ENCODE measurements at regions not wholly inside any gene's neighbourhood (a gene's known extent, or its start where the extent isn't known, plus 50 kb on each side); places are given as distances from the start of the nearest gene placed in this dataset.

DNA sequence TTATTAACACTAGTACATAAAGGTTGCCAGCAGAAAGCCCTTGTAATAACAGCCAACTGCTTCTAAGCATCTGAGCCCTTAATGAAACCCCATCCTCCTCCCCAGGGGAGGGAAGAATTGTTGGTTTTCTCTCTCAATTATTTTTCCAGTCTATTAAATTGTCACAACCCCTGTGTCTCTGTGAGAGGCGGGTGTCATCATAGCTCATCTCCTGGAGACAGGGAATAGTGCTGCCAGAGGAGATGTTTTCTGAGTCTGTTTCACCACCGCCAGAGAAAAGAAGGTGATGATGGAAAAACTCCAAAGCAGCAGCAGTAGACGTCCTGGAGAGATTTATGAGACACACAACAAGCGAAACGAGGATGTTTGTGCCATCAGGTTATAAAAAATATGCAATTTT, 271.1 kb upstream of the NMUR2 start:
- no peak for DNase-seq (ENCODE audit: low read depth in 2 of 2)
- TF ChIP-seq, protein P1, sequence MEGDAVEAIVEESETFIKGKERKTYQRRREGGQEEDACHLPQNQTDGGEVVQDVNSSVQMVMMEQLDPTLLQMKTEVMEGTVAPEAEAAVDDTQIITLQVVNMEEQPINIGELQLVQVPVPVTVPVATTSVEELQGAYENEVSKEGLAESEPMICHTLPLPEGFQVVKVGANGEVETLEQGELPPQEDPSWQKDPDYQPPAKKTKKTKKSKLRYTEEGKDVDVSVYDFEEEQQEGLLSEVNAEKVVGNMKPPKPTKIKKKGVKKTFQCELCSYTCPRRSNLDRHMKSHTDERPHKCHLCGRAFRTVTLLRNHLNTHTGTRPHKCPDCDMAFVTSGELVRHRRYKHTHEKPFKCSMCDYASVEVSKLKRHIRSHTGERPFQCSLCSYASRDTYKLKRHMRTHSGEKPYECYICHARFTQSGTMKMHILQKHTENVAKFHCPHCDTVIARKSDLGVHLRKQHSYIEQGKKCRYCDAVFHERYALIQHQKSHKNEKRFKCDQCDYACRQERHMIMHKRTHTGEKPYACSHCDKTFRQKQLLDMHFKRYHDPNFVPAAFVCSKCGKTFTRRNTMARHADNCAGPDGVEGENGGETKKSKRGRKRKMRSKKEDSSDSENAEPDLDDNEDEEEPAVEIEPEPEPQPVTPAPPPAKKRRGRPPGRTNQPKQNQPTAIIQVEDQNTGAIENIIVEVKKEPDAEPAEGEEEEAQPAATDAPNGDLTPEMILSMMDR (IDR thresholded peaks at IDR 0.05; ENCODE audit: low read depth, low read length), result no peak
- H3K4me3 ChIP-seq (replicated peaks in 1 of 2; ENCODE audit: low read depth in 2 of 2, low read length in 2 of 2), result no peak overlapping the region

DNA sequence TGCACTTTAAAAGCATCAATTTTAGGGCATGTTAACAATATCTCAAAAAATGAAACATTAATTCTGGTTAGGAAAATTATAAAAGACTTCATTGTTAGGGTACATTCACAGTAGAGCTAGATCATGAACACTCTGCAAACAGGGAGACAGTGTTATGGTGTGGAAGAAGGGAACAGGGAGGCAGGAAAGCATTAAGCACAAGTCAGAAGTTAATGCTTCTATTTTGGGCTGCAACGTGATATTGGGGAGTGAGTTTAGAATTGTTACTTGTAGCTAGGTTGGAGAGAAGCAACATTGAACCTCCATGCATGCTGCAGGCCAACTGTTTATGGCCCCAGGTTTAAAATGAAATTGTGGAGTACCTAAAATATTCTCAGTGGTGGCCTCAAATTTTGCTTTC, 278.1 kb upstream of the NMUR2 start:
- no peak for DNase-seq (ENCODE audit: low read depth in 2 of 2)
- TF ChIP-seq, protein P1 (IDR thresholded peaks at IDR 0.05; ENCODE audit: low read depth, low read length), result no peak
- no peak overlapping the region for H3K4me3 ChIP-seq (replicated peaks in 1 of 2; ENCODE audit: low read depth in 2 of 2, low read length in 2 of 2)

DNA sequence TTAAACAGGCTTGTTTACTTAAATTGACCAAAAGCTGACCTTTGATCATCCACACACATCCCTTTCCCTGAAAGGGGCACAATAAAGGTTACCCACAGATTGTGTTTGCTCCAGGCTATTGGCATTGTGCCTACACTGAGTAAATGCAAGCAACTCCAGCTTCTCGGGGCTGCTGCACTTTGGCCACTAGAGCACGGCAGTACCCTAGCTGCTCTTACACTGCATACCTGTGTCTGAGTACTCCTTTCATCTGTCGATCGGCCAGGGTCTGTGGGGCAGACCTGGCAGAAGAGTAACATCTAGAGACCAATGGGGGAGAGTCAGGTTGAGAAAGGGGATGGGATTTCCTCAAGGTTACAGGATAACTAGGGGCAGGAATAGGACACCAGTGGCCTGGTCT, 281.9 kb upstream of the NMUR2 start:
- no peak for DNase-seq (ENCODE audit: low read depth in 2 of 2)
- TF ChIP-seq, protein P1 (IDR thresholded peaks at IDR 0.05; ENCODE audit: low read depth, low read length), result no peak
- no peak overlapping the region for H3K4me3 ChIP-seq (replicated peaks in 1 of 2; ENCODE audit: low read depth in 2 of 2, low read length in 2 of 2)

DNA sequence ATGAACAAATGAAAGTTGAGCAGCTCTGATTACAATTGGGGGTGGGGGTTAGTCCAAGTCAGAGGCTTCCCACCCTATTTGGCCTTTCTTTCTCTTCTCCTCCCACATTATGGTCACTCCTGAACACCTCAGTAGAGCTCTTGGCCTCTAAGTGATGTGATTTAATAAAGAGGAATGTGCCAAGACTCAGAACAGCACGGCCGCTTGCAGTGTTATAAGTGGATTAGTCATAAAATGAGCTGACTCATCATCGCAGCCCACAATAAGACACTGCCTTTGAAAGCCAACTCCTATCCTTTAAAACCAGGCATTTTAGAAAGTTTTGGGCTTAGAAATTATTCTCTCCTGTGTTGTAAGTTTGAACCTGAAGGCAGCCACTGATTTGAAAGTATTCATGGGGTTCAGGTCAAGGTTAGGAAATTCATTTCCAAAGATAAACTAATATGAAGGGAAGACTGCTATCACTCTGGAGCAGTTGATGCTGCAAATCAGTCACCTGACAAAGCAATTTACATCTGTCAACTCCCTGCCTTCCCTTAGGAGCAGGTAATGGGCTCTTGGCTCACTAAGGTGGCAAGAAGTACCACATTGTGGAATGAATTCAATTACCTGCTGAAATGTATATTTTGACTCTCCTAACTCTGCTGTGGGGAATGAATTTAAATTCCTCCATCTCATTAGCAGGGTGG, 283.6 kb upstream of the NMUR2 start:
- H3K4me3 ChIP-seq (replicated peaks in 1 of 2; ENCODE audit: low read depth in 2 of 2, low read length in 2 of 2), result no peak overlapping the region
- DNase-seq (ENCODE audit: low read depth in 2 of 2), result peak; percentile 81 to 84
- TF ChIP-seq, protein P1 (IDR thresholded peaks at IDR 0.05; ENCODE audit: low read depth, low read length), result no peak

DNA sequence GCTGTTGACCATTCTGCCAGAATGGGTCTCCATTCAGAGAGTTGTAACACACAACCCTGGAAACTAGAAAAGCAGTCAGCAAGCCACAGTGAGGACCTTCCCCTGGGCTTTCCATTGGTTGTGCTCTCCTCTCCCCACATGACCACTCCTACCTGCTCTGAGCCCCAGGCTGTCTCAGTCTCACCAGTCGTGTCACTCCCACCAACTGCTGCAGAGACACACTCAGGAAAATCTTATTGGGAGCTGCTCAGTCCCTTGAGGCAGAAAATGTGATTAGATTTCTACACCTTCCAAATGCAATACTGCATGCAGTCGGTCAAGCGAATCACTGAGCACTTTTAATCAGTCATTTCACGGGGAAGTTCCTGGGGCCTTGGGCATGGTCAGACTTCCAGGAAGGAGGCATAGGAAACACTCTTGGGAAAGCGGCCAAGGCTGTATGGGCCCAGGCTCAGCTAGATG, 284.2 kb upstream of the NMUR2 start:
- TF ChIP-seq, protein P1 (IDR thresholded peaks at IDR 0.05; ENCODE audit: low read depth, low read length), result no peak
- no peak overlapping the region for H3K4me3 ChIP-seq (replicated peaks in 1 of 2; ENCODE audit: low read depth in 2 of 2, low read length in 2 of 2)
- DNase-seq (ENCODE audit: low read depth in 2 of 2), result peak in 1 of 2 donors; percentile 3

- no peak for DNase-seq (ENCODE audit: low read depth in 2 of 2)
- H3K4me3 ChIP-seq (replicated peaks in 1 of 2; ENCODE audit: low read depth in 2 of 2, low read length in 2 of 2), result no peak overlapping the region
- TF ChIP-seq, protein P1 (IDR thresholded peaks at IDR 0.05; ENCODE audit: low read depth, low read length), result no peak
Measured at GRCh38 chr5:152694231-152694630, 289.2 kb upstream of the NMUR2 start.
